ENCODE measurements at regions not wholly inside any gene's neighbourhood (a gene's known extent, or its start where the extent isn't known, plus 50 kb on each side); places are given as distances from the start of the nearest gene placed in this dataset.

- DNase-seq (ENCODE audit: low read depth, low spot score) (no peak), ATAC-seq (no peak)
- ChIA-PET CTCF (no interaction called here), POLR2A (no interaction called here), RAD21 (ENCODE audit: low non-redundant PET in 1 of 2, low total read pairs in 2 of 2, uncharacterized antibody in 2 of 2, unreplicated experiment in 2 of 2) (no interaction called here)
- no TSS peak for BruUV-seq (replicated peaks)
- H3K9me3 ChIP-seq (ENCODE audit: control insufficient read depth in 1 of 2, insufficient read depth in 1 of 2, low read depth in 1 of 2, low read length in 2 of 2): no peaks in the 10 kb centered on the region
- TF ChIP-seq RAD21 (IDR thresholded peaks at IDR 0.05; ENCODE audit: low read depth): no peak
- TF ChIP-seq ZFX (IDR thresholded peaks at IDR 0.05): no peak
- no peak for TF ChIP-seq JUND (IDR thresholded peaks at IDR 0.05)
- TF ChIP-seq, protein P1, sequence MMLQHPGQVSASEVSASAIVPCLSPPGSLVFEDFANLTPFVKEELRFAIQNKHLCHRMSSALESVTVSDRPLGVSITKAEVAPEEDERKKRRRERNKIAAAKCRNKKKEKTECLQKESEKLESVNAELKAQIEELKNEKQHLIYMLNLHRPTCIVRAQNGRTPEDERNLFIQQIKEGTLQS (IDR thresholded peaks at IDR 0.05): no peak
- no peak for TF ChIP-seq EZH2 (IDR thresholded peaks at IDR 0.05)
- TF ChIP-seq POLR2A (IDR thresholded peaks at IDR 0.05; ENCODE audit: borderline replicate concordance, extremely low read depth, insufficient read depth, insufficient read length): no peak
- no peak for TF ChIP-seq SIN3A (IDR thresholded peaks at IDR 0.05; ENCODE audit: low read depth)
- TF ChIP-seq TCF7L2 (IDR thresholded peaks at IDR 0.05; ENCODE audit: borderline replicate concordance, extremely low read depth, insufficient read depth, insufficient read length): no peak
- no peak for TF ChIP-seq FOSL1 (IDR thresholded peaks at IDR 0.05; ENCODE audit: low read depth)
- TF ChIP-seq CBX3 (IDR thresholded peaks at IDR 0.05; ENCODE audit: low read depth): no peak
- no peak for TF ChIP-seq YY1 (IDR thresholded peaks at IDR 0.05; ENCODE audit: extremely low read depth, insufficient replicate concordance, low read depth, low read length)
- TF ChIP-seq ELF1 (IDR thresholded peaks at IDR 0.05; ENCODE audit: borderline replicate concordance, low read depth): no peak
- no peak for TF ChIP-seq SP1 (IDR thresholded peaks at IDR 0.05; ENCODE audit: low read depth)
- TF ChIP-seq, protein P2, sequence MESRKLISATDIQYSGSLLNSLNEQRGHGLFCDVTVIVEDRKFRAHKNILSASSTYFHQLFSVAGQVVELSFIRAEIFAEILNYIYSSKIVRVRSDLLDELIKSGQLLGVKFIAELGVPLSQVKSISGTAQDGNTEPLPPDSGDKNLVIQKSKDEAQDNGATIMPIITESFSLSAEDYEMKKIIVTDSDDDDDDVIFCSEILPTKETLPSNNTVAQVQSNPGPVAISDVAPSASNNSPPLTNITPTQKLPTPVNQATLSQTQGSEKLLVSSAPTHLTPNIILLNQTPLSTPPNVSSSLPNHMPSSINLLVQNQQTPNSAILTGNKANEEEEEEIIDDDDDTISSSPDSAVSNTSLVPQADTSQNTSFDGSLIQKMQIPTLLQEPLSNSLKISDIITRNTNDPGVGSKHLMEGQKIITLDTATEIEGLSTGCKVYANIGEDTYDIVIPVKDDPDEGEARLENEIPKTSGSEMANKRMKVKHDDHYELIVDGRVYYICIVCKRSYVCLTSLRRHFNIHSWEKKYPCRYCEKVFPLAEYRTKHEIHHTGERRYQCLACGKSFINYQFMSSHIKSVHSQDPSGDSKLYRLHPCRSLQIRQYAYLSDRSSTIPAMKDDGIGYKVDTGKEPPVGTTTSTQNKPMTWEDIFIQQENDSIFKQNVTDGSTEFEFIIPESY (IDR thresholded peaks at IDR 0.05; ENCODE audit: extremely low read depth, insufficient replicate concordance, low read length): no peak
- no peak for TF ChIP-seq ZNF274 (IDR thresholded peaks at IDR 0.05; ENCODE audit: low read depth, low read length)
- TF ChIP-seq, protein P3, sequence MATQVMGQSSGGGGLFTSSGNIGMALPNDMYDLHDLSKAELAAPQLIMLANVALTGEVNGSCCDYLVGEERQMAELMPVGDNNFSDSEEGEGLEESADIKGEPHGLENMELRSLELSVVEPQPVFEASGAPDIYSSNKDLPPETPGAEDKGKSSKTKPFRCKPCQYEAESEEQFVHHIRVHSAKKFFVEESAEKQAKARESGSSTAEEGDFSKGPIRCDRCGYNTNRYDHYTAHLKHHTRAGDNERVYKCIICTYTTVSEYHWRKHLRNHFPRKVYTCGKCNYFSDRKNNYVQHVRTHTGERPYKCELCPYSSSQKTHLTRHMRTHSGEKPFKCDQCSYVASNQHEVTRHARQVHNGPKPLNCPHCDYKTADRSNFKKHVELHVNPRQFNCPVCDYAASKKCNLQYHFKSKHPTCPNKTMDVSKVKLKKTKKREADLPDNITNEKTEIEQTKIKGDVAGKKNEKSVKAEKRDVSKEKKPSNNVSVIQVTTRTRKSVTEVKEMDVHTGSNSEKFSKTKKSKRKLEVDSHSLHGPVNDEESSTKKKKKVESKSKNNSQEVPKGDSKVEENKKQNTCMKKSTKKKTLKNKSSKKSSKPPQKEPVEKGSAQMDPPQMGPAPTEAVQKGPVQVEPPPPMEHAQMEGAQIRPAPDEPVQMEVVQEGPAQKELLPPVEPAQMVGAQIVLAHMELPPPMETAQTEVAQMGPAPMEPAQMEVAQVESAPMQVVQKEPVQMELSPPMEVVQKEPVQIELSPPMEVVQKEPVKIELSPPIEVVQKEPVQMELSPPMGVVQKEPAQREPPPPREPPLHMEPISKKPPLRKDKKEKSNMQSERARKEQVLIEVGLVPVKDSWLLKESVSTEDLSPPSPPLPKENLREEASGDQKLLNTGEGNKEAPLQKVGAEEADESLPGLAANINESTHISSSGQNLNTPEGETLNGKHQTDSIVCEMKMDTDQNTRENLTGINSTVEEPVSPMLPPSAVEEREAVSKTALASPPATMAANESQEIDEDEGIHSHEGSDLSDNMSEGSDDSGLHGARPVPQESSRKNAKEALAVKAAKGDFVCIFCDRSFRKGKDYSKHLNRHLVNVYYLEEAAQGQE (IDR thresholded peaks at IDR 0.05; ENCODE audit: low read depth): no peak
- H3K4me3 ChIP-seq (replicated peaks in 1 of 2; ENCODE audit: low read depth in 1 of 2, low read length in 2 of 2): no peak overlapping the region
- no peaks in the 10 kb centered on the region for H3K79me2 ChIP-seq (ENCODE audit: insufficient read depth, low read length)
- H3K9me2 ChIP-seq (ENCODE audit: insufficient read depth): no peaks in the 10 kb centered on the region
- no peaks in the 10 kb centered on the region for H3K36me3 ChIP-seq (ENCODE audit: control insufficient read depth in 1 of 2, insufficient read depth in 2 of 2, low read length in 2 of 2)
- no peak overlapping the region for H3K27ac ChIP-seq (ENCODE audit: low read depth, low read length)
- H3K27me3 ChIP-seq (ENCODE audit: insufficient read depth, low read length): no peaks in the 10 kb centered on the region
- H3K4me1 ChIP-seq (ENCODE audit: control insufficient read depth in 1 of 2, insufficient read depth in 2 of 2, low read length in 2 of 2): no peaks in the 10 kb centered on the region
- no peaks in the 10 kb centered on the region for H4K20me1 ChIP-seq (ENCODE audit: insufficient read depth)
- no peak overlapping the region for H3K9ac ChIP-seq (ENCODE audit: low read length)
- H2AFZ ChIP-seq (ENCODE audit: low read depth, low read length, poor library complexity, severe bottlenecking): no peak overlapping the region
- H3K4me2 ChIP-seq (ENCODE audit: low read length): no peak overlapping the region
- intact Hi-C loops (cut with micrococcal nuclease): no loop called here
These were observed 76.1 kb upstream of the DYRK2 start for GRCh38 chr12:67572492-67572891.
